ENCODE measurements at regions not wholly inside any gene's neighbourhood (a gene's known extent, or its start where the extent isn't known, plus 50 kb on each side); places are given as distances from the start of the nearest gene placed in this dataset.

- DNase-seq: peak; percentile 66
- H3K36me3 ChIP-seq (replicated peaks): no peaks in the 10 kb centered on the region
- H3K27me3 ChIP-seq (replicated peaks): no peaks in the 10 kb centered on the region
- peak overlapping the region; percentile 77 for H3K27ac ChIP-seq
- in situ Hi-C loops (cut with HindIII; ENCODE audit: low pct_ligation_motif_present, low sequenced_read_pairs): no loop called here
- no peak for TF ChIP-seq CTCF (IDR thresholded peaks at IDR 0.05; ENCODE audit: low read depth, low read length, missing control alignments)
- H3K4me3 ChIP-seq (ENCODE audit: low read depth, low read length): no peak overlapping the region
Observed at GRCh38 chr6:14271789-14272736, 154.5 kb downstream of the CD83 start.

- H3K4me3 ChIP-seq (ENCODE audit: low read depth, low read length): no peak overlapping the region
- TF ChIP-seq CTCF (IDR thresholded peaks at IDR 0.05; ENCODE audit: low read depth, low read length, missing control alignments): no peak
- no peaks in the 10 kb centered on the region for H3K27me3 ChIP-seq (replicated peaks)
- no peak for DNase-seq
- H3K27ac ChIP-seq: peak overlapping the region; percentile 77
- no peaks in the 10 kb centered on the region for H3K36me3 ChIP-seq (replicated peaks)
- in situ Hi-C loops (cut with HindIII; ENCODE audit: low pct_ligation_motif_present, low sequenced_read_pairs): no loop called here
Observed at GRCh38 chr6:14272737-14273085, 155.1 kb downstream of the CD83 start.

GRCh38 chr6:14273191-14273590, 155.6 kb downstream of the CD83 start:
- no peak for DNase-seq
- no peak for TF ChIP-seq CTCF (IDR thresholded peaks at IDR 0.05; ENCODE audit: low read depth, low read length, missing control alignments)
- Histone ChIP-seq H3K4me3 (ENCODE audit: low read depth, low read length) (no peak overlapping the region), H3K36me3 (replicated peaks) (no peaks in the 10 kb centered on the region), H3K27me3 (replicated peaks) (no peaks in the 10 kb centered on the region), H3K27ac (no peak overlapping the region)
- in situ Hi-C loops (cut with HindIII; ENCODE audit: low pct_ligation_motif_present, low sequenced_read_pairs): no loop called here

GRCh38 chr6:14274016-14274415, 156.4 kb downstream of the CD83 start:
- TF ChIP-seq CTCF (IDR thresholded peaks at IDR 0.05; ENCODE audit: low read depth, low read length, missing control alignments): no peak
- Histone ChIP-seq H3K4me3 (ENCODE audit: low read depth, low read length) (no peak overlapping the region), H3K27ac (no peak overlapping the region), H3K27me3 (replicated peaks) (no peaks in the 10 kb centered on the region), H3K36me3 (replicated peaks) (no peaks in the 10 kb centered on the region)
- DNase-seq: no peak
- in situ Hi-C loops (cut with HindIII; ENCODE audit: low pct_ligation_motif_present, low sequenced_read_pairs): no loop called here

- no peak overlapping the region for H3K4me3 ChIP-seq (ENCODE audit: low read depth, low read length)
- no peaks in the 10 kb centered on the region for H3K36me3 ChIP-seq (replicated peaks)
- H3K27ac ChIP-seq: no peak overlapping the region
- DNase-seq: no peak
- in situ Hi-C loops (cut with HindIII; ENCODE audit: low pct_ligation_motif_present, low sequenced_read_pairs): no loop called here
- TF ChIP-seq CTCF (IDR thresholded peaks at IDR 0.05; ENCODE audit: low read depth, low read length, missing control alignments): no peak
- no peaks in the 10 kb centered on the region for H3K27me3 ChIP-seq (replicated peaks)
Observed at GRCh38 chr6:14274546-14275492, 157.2 kb downstream of the CD83 start.
